ENCODE measurements at regions not wholly inside any gene's neighbourhood (a gene's known extent, or its start where the extent isn't known, plus 50 kb on each side); places are given as distances from the start of the nearest gene placed in this dataset.

DNA sequence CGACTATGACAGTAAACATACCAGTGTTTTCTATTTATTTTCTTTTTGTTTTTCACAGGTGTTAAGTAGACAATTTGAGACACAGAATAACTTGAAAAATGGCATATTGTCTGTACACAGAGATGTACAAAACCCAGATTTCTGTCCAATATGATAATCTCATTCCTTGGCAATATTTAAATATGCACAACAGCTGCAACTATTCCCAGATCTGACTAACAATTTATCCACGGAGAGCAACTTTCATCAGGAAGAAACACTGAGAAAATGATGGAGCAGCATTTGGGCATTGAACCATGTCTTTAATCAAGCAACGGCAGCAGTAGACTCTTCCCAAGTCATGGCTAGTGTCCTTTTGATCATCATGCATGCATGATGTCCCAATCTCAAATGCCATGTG, 452.6 kb downstream of the ZPLD1 start:
- no peak for TF ChIP-seq POLR2A (IDR thresholded peaks at IDR 0.05)
- TF ChIP-seq, protein P1, sequence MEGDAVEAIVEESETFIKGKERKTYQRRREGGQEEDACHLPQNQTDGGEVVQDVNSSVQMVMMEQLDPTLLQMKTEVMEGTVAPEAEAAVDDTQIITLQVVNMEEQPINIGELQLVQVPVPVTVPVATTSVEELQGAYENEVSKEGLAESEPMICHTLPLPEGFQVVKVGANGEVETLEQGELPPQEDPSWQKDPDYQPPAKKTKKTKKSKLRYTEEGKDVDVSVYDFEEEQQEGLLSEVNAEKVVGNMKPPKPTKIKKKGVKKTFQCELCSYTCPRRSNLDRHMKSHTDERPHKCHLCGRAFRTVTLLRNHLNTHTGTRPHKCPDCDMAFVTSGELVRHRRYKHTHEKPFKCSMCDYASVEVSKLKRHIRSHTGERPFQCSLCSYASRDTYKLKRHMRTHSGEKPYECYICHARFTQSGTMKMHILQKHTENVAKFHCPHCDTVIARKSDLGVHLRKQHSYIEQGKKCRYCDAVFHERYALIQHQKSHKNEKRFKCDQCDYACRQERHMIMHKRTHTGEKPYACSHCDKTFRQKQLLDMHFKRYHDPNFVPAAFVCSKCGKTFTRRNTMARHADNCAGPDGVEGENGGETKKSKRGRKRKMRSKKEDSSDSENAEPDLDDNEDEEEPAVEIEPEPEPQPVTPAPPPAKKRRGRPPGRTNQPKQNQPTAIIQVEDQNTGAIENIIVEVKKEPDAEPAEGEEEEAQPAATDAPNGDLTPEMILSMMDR (IDR thresholded peaks at IDR 0.05), result no peak
